A673 (cell line): ENCODE measurements at regions not wholly inside any gene's neighbourhood (a gene's known extent, or its start where the extent isn't known, plus 50 kb on each side); places are given as distances from the start of the nearest gene placed in this dataset.

Experiments
- CTCF ChIP-seq: fragments of 300-800, 200-600 bp; sonication (generic); conservative IDR thresholded peaks from 2 replicates; pipeline ENCODE4 v1.5.1; 2017; ENCODE audit warnings: low read depth, mild to moderate bottlenecking, antibody characterized with exemption, low read length, moderate library complexity, mixed read lengths
- EZH2 ChIP-seq: fragments of 200-600 bp; sonication (generic); IDR thresholded peaks from 2 replicates; pipeline ENCODE4 v1.6.1; 2017; ENCODE audit warnings: borderline replicate concordance, low read depth, mild to moderate bottlenecking, mixed read lengths, antibody characterized with exemption, low read length; ENCODE audit not compliant: poor library complexity, severe bottlenecking

GRCh38 chr3:53436828-53437227, 57.6 kb upstream of the CACNA1D start:
- no peak for TF ChIP-seq CTCF
- TF ChIP-seq EZH2 = no peak
